Stomach (tissue), 4 donors: ENCODE measurements at regions not wholly inside any gene's neighbourhood (a gene's known extent, or its start where the extent isn't known, plus 50 kb on each side); places are given as distances from the start of the nearest gene placed in this dataset.

Experiments used
- CTCF ChIP-seq, 7 experiments: fragments of 450-650 bp in 4 of 7; fragments of 200-600 bp in 3 of 7; sonication (generic) in 3 of 7; IDR thresholded peaks; one replicate each; pipeline ENCODE4 v1.5.1; 2016 to 2019; ENCODE audit warnings: antibody characterized with exemption in 7 of 7, control low read depth in 2 of 7, mild to moderate bottlenecking in 1 of 7
- EP300 ChIP-seq: sonication (generic); formaldehyde crosslinking; IDR thresholded peaks from one replicate; pipeline ENCODE4 v1.6.1; 2017; ENCODE audit warnings: antibody characterized with exemption
- POLR2A ChIP-seq, 4 donors: fragments of 450-650 bp; IDR thresholded peaks; one replicate each; pipeline ENCODE4 v1.6.1; 2016; ENCODE audit warnings: antibody characterized with exemption in 4 of 4, control low read depth in 2 of 4, mild to moderate bottlenecking in 1 of 4, moderate library complexity in 1 of 4

GRCh38 chr5:165083394-165083793 is 1578.0 kb downstream of the MAT2B start:
- no peak for TF ChIP-seq CTCF (IDR thresholded peaks at IDR 0.05)
- no peak for TF ChIP-seq POLR2A (IDR thresholded peaks at IDR 0.05)
- TF ChIP-seq EP300: no peak
